ENCODE measurements at regions not wholly inside any gene's neighbourhood (a gene's known extent, or its start where the extent isn't known, plus 50 kb on each side); places are given as distances from the start of the nearest gene placed in this dataset.

- TF ChIP-seq YY1 (IDR thresholded peaks at IDR 0.05; ENCODE audit: insufficient read depth, insufficient read length) (no peak), ZNF274 (IDR thresholded peaks at IDR 0.05; ENCODE audit: low read depth, low read length) (no peak), SUZ12 (IDR thresholded peaks at IDR 0.05; ENCODE audit: extremely low read depth, insufficient read depth, insufficient read length) (no peak)
Observed at GRCh38 chr18:6498289-6498856, 83.7 kb upstream of the L3MBTL4 start.

Data from NT2/D1 (cell line).